Kasumi-1 (cell line): ENCODE measurements at regions not wholly inside any gene's neighbourhood (a gene's known extent, or its start where the extent isn't known, plus 50 kb on each side); places are given as distances from the start of the nearest gene placed in this dataset.
A peak's percentile ranks its signal among the peaks of the same experiment; 100 is the strongest.
"Not testable (repeated sequence)": the region's sequence is repeated elsewhere in the genome, so short reads cannot be mapped to it uniquely, and the experiment has no call there.

ENCODE experiments used
- DNase-seq, 2 experiments: peaks; one replicate each; lab custom pipeline; 2025; lab: John Stamatoyannopoulos, UW

GRCh38 chr5:81829242-81829641 is 78.3 kb upstream of the SSBP2 start:
- DNase-seq, result peak; percentile 38 to 45

DNA sequence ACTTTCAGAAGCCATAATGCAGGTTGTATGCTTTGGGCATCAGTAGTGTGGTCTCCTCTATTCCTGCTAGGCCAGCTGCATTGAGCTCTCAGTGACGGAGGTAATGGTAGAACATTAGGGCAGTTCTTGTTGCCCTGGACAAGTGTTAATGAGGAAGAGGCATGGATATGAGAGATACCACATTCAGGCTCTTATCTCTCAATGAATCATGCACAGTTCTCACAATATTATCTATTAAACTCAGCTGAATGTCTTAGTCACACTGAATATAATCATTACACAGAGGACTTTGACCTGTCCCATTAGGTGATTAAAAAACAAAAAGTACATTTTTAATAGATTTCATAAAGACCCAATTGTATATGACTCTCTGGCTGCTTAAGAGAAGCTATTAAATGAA is 76.6 kb upstream of the SSBP2 start:
- DNase-seq, result no peak

DNA sequence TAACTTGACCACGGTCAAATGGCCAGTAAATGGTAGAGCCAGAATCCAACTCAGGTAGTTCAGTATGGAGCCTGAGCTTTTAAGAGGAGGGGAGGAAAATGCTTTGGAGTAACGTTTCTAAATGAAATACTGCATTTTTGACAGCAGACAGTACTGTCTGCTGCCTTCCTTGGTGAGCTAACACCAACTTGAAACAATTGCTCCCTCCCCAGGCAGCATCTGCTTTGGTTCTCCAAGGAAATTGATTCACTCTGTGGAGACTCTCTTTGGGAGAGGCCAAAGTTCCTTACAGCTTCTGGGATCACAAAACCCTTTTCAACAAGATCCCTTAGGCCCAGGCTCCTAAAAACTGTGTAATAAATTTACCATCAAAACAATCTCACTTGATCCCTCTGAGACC is 75.2 kb upstream of the SSBP2 start:
- no peak for DNase-seq

DNA sequence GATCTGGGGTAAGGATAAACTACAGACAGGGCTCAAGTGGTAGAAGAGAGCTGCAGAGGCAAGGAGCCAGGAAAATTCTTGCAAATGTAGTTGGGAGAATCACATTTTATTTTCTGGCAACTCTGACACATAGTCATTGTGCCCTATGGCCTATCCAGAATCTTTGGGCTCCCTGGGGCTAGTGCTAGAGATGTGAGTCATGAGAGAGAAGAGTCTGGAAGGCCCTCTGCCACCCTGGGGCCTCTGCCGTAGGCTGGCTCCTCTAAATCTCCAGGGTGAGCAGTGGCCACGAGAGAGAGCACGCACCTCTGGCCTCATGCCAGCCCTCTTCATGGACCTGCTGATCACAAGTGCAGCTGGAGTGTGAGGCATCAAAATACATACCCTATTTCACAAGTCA is 74.3 kb upstream of the SSBP2 start:
- DNase-seq, result no peak

- not testable (repeated sequence) for DNase-seq
These were observed 72.8 kb upstream of the SSBP2 start for GRCh38 chr5:81823736-81824135.

- DNase-seq, result peak; percentile 2 to 11
These were observed 70.0 kb upstream of the SSBP2 start for GRCh38 chr5:81820863-81821262.

- no peak for DNase-seq
These were observed 69.4 kb upstream of the SSBP2 start for GRCh38 chr5:81820318-81820636.

- DNase-seq, result no peak
These were observed 68.8 kb upstream of the SSBP2 start for GRCh38 chr5:81819556-81820317.

DNA sequence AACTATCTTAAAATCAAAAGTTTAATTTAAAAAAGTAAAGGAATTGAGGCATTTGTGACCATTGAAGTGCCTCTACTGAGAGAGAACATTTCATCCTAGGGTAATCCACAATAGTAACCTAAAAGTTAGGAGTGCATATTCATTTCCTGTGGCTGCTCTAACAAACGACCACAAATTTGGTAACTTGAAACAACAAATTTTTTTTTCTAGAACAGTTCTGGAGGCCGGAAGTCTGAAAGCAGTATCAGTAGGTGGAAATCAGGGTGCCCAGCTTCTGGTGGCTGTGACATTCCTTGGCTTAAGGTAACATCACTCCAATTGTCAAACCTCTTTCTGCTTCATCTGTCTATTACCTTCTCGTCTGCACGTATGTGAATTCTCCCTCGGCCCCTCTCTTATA is 67.1 kb upstream of the SSBP2 start:
- DNase-seq, result peak; percentile 16 to 27

DNA sequence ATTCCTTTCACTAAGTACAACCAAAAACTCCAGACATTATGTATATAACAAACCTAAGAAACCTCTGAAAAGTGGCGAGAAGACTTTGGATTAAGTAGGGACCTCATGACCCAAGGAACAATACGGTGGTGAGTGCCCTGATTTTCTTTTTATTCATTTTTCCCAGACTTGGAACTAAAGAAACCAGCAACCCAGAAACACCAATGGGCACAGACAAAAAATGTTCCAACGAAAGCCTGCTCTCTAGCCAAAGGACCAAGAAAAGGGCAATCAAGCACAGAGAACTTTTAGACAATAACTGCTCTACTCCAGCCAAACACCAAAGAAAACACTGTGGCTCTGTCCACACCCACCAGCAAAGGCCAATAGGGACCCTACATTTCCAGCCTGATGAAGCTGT is 66.2 kb upstream of the SSBP2 start:
- no peak for DNase-seq

DNA sequence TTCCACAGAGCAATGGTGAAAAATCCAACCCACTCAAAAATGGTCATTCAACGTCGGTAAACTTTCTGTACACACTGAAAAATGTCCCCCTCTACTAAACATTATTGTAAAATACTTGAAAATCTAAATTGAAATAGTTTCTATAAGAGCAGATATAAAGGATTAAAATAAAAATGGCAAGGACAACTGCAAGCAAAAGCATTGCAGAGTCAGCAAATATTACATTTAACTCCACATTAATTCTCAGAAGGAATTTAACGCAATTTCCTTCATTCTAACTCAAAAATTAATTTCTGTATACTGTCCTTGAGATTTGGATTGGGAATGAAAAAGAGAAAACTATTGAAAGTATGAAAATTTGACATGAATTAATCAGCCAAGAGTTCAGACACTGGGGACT is 64.4 kb upstream of the SSBP2 start:
- DNase-seq, result no peak

DNA sequence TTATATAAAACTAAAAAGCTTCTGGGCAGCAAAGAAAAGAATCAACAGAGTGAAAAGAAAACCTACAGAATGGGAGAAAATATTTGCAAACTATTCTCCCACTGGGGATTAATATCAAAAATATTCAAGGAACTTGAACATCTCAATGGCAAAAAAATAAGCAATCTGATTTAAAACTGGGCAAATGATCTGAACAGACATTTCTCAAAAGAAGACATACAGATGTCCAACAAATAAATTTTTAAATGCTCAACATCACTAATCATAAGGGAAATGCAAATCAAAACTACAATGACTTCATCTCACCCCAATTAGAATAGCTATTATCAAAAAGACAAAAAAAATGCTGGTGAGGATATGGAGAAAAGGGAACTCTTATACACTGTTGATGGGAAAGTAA is 57.2 kb upstream of the SSBP2 start:
- no peak for DNase-seq

GRCh38 chr5:81805086-81805485 is 54.2 kb upstream of the SSBP2 start:
- DNase-seq, result no peak

DNA sequence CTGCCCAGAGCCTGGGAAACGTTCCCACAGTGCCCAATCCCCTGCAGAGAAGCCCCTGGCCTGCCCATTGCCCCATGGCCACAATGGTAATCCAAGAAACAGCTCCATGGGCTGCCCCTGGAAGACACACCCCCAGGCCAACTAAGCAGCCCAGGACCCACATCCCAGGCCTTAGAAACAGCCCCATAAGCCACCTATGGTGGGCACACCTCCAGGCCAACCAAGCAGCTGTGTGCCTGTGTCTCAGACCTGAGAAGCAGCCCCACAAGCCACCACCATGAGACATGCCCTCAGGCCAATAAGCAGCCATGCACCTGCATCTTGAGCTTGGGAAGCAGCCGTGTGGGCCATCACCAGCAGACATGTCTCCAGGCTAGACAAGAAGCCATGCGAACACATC is 52.9 kb upstream of the SSBP2 start:
- no peak for DNase-seq

DNA sequence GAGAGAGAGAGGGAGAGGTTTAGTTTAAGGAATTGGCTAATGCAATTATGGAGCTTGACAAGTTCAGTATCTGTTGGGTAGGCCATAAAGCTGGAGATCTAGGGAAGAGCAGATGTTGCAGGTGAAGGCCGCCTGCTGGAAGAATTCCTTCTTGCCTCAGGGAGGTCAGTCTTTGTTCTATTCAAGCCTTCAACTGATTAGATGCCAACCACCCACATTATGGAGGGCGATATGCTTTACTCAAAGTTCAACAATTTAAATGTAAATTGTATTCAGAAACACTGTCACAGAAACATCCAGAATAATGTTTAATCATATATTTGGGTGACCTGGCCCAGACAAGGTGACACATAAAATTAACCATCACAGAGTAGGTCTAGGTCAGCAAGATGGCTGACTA is 51.7 kb upstream of the SSBP2 start:
- no peak for DNase-seq

DNA sequence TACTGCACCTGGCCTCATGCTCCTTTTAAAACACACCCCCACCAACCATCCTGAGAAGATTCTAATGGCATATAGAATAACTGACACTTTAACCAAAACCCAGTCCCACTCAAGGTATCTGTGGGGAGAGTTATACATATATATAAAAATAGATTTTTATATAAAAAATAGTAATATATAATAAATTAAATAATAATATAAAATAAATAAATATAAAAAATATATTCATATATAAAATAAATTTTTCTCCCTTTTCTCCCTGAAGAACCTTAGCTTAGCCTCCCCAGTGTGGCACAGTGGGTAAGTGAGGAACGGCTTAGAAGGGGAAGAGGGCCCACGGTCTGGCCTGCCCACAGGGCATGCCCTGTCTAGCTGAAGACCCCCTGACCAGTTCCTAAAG is 51.1 kb upstream of the SSBP2 start:
- no peak for DNase-seq

DNA sequence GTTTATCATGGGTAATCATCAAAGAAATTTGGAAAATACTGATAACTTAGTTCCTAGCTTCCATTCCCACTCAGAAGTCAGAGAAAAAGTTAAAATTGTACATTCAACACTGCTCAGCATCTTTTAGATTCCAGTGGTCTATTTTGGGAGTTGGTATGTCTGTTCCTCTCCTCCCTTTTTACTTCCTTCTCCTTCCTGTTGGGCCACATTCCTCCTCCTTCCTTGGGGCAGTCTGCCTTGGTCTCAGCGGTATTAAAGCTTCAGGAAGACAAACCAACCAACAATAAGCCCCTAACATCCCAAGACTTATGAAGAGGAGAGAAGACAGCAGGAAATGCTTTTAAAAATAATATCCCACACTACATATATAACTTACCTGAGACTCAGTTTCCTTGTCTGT is 49.9 kb upstream of the SSBP2 start:
- DNase-seq, result no peak
